Thymus (tissue), 11 donors: ENCODE measurements at regions not wholly inside any gene's neighbourhood (a gene's known extent, or its start where the extent isn't known, plus 50 kb on each side); places are given as distances from the start of the nearest gene placed in this dataset.

Experiments
- DNase-seq, 9 donors: peaks; one replicate each; pipeline ENCODE4 v3.0.0-alpha.2; 2013; ENCODE audit warnings: low spot score in 9 of 9, low read depth in 6 of 9, missing footprints in 1 of 9
- H3K27ac ChIP-seq, 2 donors: one replicate each; pipeline ENCODE4 v1.5.1; 2013; ENCODE audit warnings: control low read depth in 1 of 2, low read depth in 1 of 2, low read length in 1 of 2, mild to moderate bottlenecking in 1 of 2, moderate library complexity in 1 of 2
- H3K27me3 ChIP-seq, 2 donors: one replicate each; pipeline ENCODE4 v1.5.1; 2013; ENCODE audit warnings: low read length in 1 of 2; ENCODE audit not compliant: control insufficient read depth in 2 of 2, insufficient read depth in 1 of 2
- H3K36me3 ChIP-seq, 2 donors: one replicate each; pipeline ENCODE4 v1.5.1; 2013; ENCODE audit warnings: low read length in 1 of 2, mild to moderate bottlenecking in 1 of 2, moderate library complexity in 1 of 2; ENCODE audit not compliant: control insufficient read depth in 2 of 2, insufficient read depth in 2 of 2
- H3K4me1 ChIP-seq, 2 donors: one replicate each; pipeline ENCODE4 v1.5.1; 2013; ENCODE audit warnings: low read length in 2 of 2; ENCODE audit not compliant: control insufficient read depth in 2 of 2, insufficient read depth in 2 of 2
- H3K4me3 ChIP-seq, 2 donors: one replicate each; pipeline ENCODE4 v1.5.1; 2013; ENCODE audit warnings: low read length in 2 of 2, control low read depth in 1 of 2, mild to moderate bottlenecking in 1 of 2
- H3K9me3 ChIP-seq, 2 donors: one replicate each; pipeline ENCODE4 v1.5.1; 2013; ENCODE audit warnings: low read length in 1 of 2, mild to moderate bottlenecking in 1 of 2; ENCODE audit not compliant: control insufficient read depth in 2 of 2, insufficient read depth in 1 of 2
- WGBS: extraction: QIAGEN DNeasy Blood & Tissue Kit; methylation state at CpG from one replicate; pipeline ENCODE4 v1.1.7; 2013; 5-methylcytosine and 5-hydroxymethylcytosine counted together
- donor health status: healthy.

DNA sequence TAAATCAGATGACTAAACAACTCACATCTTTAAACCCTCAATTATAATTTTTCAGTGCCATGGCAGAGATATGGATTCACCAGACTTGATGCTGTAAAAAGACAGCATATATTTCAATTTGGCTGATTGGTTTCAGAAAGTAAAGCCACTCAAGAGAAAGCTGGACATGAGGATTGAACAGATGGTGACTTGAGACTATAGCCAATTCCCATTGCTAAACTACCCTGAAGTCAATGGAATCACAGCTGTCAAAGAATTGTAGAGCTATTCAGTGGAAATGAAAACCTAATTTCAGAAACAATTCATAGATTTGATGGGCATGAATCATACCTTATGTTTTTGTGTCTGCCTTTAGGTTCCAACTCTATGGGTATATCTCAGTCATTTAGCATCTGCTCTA lies 510.6 kb upstream of the BOD1L1 start:
- no peak overlapping the region for H3K27ac ChIP-seq
- H3K4me1 ChIP-seq: no peaks in the 10 kb centered on the region
- no peaks in the 10 kb centered on the region for H3K36me3 ChIP-seq
- DNase-seq: no peak
- no peaks in the 10 kb centered on the region for H3K27me3 ChIP-seq
- no peaks in the 10 kb centered on the region for H3K9me3 ChIP-seq
- no peak overlapping the region for H3K4me3 ChIP-seq

DNA sequence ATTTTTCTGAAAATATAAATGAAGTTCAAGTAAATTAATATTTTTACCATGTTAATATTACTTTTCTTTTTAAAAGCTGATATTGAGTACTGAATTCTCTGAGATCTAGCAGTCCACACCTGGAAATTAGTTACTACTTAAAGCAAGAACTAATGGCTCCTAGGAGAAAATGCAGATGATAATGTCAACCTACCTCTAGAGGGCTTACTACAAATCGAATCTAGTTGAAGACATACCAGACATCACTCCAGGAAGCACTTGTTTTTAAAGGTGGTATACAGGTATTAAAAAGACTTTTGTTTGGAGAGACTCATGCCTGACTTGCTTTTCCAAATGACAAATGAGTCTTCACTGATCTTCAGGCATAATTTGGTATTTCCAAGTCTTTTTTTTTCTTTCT lies 516.4 kb upstream of the BOD1L1 start:
- no peaks in the 10 kb centered on the region for H3K36me3 ChIP-seq
- H3K4me1 ChIP-seq: no peaks in the 10 kb centered on the region
- no peaks in the 10 kb centered on the region for H3K27me3 ChIP-seq
- H3K27ac ChIP-seq: no peak overlapping the region
- WGBS: 48% methylated on average over 1 of the region's 1 CpG
- H3K9me3 ChIP-seq: no peaks in the 10 kb centered on the region
- DNase-seq: no peak
- no peak overlapping the region for H3K4me3 ChIP-seq

DNA sequence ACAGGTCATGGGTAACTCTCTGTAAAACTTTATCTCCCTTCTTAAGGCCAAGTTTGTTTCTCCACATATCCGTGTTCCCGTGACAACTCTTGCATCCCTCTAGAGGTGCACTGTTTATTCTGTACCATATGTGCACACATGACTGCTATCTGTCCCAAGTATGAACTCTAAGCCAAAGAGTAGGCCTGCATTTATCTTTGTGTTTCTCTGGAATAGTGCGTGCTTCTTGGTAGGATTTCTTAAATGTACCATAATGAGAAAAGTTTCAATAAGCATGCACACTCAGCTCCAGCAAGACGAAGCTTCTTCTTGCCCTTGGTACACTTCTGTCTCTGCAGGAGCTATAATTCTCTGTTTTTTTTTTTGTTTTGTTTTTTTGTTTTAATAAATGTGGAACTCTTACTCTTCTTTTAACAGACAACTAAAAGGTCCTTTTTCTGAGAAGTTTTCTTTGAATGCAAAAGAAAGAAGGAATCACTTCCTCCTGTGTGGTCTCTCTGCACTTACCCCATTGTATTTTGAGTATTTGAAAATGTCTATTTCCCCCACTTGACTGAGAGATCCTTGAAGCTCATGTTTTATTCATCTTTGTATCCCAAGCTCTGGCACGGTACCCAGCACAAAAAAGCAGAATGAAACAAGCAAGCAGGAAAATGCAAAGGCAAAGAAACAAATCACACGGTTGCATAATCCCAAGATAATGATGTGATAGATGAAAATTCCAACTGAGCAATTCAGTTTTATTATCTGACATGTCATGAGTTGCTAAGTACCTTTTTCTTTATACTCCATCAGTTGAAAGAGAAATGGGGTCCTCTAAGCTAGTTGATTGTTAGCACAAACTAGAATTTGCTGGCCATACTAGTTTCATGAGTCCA lies 521.9 kb upstream of the BOD1L1 start:
- Histone ChIP-seq H3K27me3 (no peaks in the 10 kb centered on the region), H3K9me3 (no peaks in the 10 kb centered on the region), H3K4me3 (no peak overlapping the region), H3K27ac (no peak overlapping the region), H3K4me1 (no peaks in the 10 kb centered on the region), H3K36me3 (no peaks in the 10 kb centered on the region)
- WGBS: 80% methylated on average over 6 of the region's 6 CpGs
- DNase-seq: no peak

DNA sequence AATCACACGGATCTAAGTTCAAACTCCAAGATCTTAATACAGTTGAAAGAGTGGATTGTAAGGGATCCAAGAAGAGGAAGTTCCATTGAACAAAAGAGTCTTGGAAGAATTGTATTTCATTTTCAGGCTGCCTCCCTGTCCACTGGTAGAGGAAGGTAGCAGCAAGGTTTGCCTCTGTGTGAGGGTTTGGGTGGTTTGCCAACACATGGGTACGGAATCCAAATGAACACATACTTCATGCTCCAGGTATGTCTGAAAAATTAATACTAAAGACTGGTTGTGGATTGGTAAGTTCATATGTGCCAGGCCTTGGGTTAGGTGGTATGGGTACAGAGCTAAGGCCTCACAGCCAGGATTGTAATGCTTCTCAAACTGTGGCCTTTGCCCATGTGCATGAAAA lies 523.6 kb upstream of the BOD1L1 start:
- Histone ChIP-seq H3K36me3 (no peaks in the 10 kb centered on the region), H3K4me3 (no peak overlapping the region), H3K4me1 (no peaks in the 10 kb centered on the region), H3K9me3 (no peaks in the 10 kb centered on the region), H3K27me3 (no peaks in the 10 kb centered on the region), H3K27ac (no peak overlapping the region)
- no peak for DNase-seq
- 72% methylated on average over 2 of the region's 2 CpGs for WGBS

DNA sequence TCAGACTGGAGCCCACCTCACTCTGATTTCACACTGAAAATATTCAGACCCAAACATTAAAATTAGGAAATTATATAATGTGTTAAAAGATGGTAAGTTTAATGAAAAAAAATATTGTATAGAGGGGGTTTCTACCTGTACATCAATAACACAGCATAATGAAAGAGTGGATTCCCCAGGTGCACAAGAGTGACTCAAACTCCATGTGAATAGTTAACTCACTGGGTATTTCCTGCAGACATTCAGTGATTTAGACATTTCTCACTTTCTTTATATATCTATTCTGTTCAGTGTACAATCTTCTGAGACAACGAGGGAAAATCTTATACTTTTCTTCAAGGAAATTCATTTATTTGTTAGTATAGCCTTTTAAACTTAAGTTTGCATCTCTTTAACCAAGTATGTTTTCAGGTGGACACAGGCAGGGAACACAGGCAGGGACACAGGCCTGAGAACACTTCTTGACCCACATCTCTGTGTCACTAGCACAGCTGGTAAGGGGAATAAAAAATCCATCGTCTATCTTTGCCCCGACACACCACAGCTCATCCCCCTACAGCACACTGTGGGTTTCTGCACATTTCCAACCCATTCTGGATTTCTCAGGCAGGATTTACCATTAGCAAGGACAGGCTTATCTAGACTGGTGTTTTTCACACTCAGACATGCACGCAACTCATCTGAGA lies 525.5 kb upstream of the BOD1L1 start:
- Histone ChIP-seq H3K27me3 (no peaks in the 10 kb centered on the region), H3K36me3 (no peaks in the 10 kb centered on the region), H3K9me3 (no peaks in the 10 kb centered on the region), H3K4me1 (no peaks in the 10 kb centered on the region), H3K27ac (no peak overlapping the region), H3K4me3 (no peak overlapping the region)
- no peak for DNase-seq
- WGBS: 94% methylated on average over 4 of the region's 4 CpGs

DNA sequence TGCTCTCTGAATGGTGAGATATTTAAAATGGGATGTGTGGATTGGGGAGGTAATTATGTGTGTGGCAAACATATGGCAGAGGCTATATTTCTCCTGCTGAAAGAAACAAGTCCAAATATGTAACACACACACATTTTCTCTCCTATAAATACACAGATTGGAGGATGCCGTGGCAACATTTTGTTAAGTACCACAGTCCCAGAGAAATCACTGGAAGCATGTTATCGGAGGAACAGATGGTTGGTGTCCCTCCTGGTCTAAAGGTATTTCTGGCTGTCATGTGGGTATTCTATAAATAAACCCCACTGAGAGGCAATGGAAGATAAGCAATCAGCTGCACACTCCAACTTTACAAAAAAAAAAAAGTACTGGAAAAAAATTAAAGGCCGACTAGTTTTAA lies 528.3 kb upstream of the BOD1L1 start:
- 94% methylated on average over 3 of the region's 3 CpGs for WGBS
- Histone ChIP-seq H3K4me3 (no peak overlapping the region), H3K4me1 (no peaks in the 10 kb centered on the region), H3K36me3 (no peaks in the 10 kb centered on the region), H3K9me3 (no peaks in the 10 kb centered on the region), H3K27ac (no peak overlapping the region), H3K27me3 (no peaks in the 10 kb centered on the region)
- DNase-seq: no peak

DNA sequence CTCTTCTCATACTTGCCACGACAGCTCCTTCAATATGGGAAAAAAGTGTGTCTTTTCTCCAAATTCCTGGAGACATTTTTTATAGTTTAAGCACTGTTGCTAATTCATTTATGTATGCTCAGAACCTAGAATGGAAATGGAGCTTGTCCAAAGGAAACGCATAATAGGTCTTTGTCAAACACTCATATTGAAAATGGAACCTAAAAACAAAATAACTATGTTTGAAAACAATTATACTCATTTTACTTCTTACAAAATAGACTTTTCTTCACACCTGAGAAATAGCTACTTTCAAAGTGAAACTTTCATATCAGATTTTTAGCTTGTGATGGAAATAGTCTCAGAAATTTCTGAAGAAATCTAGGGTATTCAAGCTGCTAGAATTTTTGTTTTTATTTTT lies 529.7 kb upstream of the BOD1L1 start:
- no peaks in the 10 kb centered on the region for H3K36me3 ChIP-seq
- H3K4me1 ChIP-seq: no peaks in the 10 kb centered on the region
- no peak for DNase-seq
- no peak overlapping the region for H3K27ac ChIP-seq
- no peak overlapping the region for H3K4me3 ChIP-seq
- H3K9me3 ChIP-seq: no peaks in the 10 kb centered on the region
- WGBS: 95% methylated on average over 2 of the region's 2 CpGs
- H3K27me3 ChIP-seq: no peaks in the 10 kb centered on the region

DNA sequence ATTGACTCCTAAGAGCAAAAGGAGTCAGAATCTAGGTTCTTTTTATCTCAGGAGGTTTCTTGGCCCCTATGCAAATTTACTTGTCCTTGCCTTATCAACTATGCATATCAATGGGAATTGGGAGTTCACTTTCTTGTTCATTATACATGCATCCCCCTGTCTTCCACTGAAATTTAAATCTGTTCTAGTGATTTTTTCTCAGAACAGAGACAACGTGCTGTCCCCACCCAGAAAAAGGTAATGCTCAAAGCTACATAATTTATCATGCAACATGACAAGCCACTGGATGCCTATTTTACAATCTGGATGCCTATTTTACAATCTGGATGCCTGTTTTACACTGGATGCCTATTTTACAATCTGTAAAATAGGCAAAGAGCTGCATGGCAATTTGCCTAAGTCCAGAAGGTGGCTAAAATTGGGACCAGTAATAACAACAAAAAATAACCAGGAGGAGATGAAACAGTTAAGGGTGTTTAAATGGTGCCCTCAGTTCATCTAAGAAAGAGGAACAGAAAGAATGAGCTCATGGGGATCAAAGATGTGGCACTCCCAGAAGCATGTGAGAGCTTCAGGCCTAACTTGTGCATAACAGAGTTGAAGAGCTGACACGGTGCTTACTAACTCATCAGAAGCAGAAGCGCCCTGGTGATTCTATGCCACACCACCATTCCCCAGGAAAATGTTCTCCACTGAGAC lies 537.8 kb upstream of the BOD1L1 start:
- H3K4me3 ChIP-seq: no peak overlapping the region
- peak in 1 of 9 donors; percentile 15 for DNase-seq
- H3K27ac ChIP-seq: no peak overlapping the region
- WGBS: 60% methylated on average over 3 of the region's 3 CpGs
- no peaks in the 10 kb centered on the region for H3K27me3 ChIP-seq
- H3K36me3 ChIP-seq: no peaks in the 10 kb centered on the region
- no peaks in the 10 kb centered on the region for H3K4me1 ChIP-seq
- H3K9me3 ChIP-seq: no peaks in the 10 kb centered on the region

DNA sequence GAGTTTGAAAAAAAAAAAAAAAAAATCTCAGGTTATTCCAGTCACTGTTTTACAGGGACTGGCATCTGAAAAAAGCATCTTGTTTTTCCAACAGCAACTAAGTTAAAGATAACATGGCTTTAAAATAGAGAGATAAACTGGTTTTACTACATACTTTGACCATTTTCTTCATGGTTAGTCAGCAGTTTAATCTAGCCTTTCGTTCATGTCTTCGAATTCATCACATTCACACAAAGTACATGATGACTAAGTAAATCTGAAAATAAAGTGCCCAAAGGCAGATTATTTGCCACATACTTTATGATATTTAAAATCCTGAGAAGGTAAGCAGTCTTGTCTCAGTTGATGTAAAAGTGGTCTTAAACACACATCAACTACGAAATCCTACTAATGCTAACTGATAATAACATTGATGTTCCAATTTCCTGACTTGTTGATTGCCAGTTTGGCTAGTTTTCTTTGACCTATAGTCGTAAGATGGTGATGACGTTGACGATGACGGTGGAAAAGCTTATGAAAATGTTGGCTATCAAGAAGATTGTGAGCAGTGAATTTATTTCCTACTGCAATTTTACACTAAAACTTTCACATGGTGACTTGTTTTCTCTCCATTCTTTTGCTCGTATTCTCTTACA lies 540.5 kb upstream of the BOD1L1 start:
- Histone ChIP-seq H3K4me1 (no peaks in the 10 kb centered on the region), H3K27me3 (no peaks in the 10 kb centered on the region), H3K27ac (no peak overlapping the region), H3K4me3 (no peak overlapping the region), H3K9me3 (no peaks in the 10 kb centered on the region), H3K36me3 (no peaks in the 10 kb centered on the region)
- WGBS: 94% methylated on average over 8 of the region's 8 CpGs
- no peak for DNase-seq
